GM19239 (cell line): ENCODE measurements at regions not wholly inside any gene's neighbourhood (a gene's known extent, or its start where the extent isn't known, plus 50 kb on each side); places are given as distances from the start of the nearest gene placed in this dataset.

ENCODE experiments used
- DNase-seq: peaks from one replicate; pipeline ENCODE4 v3.0.0; 2011; ENCODE audit warnings: low spot score; ENCODE audit not compliant: insufficient read length
- FAIRE-seq: peaks from 2 replicates; lab custom pipeline; 2011; peaks lifted over from hg19 to GRCh38; lab: Jason Lieb, UNC

DNA sequence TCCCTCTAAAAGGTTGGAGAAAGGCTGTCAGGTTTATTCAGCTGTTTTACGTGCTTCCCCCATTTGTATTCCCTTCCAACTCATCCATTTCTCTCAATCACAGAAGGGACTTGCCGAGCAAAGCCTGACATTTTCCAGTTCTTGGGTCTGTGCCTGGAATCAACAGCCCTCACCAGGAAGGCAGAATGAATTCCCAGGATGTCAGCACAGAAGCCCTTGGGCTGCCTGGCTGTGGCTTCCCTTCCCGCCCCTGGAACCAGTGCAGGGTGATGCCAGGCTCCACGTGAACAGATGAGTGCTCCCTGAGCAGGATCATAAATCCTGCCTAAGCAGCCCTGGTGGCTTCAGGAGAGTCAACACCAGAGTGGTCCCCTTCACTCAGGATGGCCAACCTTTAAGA, 86.1 kb upstream of the CD83 start:
- FAIRE-seq (no peak), DNase-seq (no peak)

DNA sequence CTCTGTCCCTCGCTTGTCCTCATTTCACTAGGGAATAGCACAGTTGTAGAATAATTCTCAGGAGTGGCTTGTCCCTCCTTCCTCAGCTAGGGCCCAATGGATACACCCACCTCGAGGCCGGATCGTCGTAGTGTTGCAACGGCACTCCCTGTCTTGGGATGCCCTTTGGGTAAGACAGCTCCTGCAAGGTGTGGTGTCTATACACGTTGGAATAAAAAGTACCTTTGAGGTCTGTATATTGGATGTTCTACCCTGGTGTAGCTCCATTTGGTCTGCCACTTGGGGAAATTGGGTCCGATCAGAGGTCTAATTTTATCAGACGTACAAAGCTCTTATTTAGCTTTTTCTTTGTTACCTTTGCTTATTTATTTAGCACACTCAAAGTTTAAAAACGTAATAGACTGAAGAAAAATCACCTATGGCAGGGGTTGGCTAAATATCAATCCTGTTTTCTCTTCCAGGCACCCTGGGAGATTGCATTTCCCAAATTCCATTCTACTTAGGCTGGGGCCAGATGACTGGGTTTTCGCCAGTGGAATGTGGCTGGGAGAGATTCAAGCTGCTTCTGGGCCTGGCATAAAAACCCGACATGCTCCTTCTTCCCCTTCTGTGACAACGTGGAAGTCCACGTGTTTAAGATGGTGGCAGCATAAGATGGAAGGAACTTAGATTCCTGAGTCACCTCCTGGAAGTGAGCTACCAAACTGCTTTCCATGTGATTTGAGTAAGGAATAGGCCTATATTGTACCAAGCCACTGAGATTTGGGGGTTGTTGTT, 82.3 kb upstream of the CD83 start:
- no peak for FAIRE-seq

DNA sequence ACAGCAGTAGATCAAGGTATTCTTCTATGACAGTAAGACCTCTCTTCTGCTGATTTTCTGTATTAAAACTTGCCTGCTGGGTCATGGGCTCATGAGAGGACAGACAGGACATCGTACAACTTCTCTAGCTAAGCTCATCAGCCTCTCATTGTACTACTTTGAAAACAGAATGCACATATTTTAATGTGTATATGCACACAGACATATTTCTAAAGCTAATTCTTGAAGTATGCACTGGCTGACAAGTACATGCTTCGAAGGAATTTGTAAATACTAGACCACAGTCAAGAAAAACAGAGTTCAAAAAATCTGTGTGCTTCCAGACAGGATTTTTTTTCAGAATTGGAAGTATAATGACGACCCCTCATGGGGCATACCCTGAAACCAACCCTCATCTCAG, 81.7 kb upstream of the CD83 start:
- DNase-seq: no peak
- no peak for FAIRE-seq

More for the DNA sequence above, 82.3 kb upstream of the CD83 start:
- DNase-seq: no peak

DNA sequence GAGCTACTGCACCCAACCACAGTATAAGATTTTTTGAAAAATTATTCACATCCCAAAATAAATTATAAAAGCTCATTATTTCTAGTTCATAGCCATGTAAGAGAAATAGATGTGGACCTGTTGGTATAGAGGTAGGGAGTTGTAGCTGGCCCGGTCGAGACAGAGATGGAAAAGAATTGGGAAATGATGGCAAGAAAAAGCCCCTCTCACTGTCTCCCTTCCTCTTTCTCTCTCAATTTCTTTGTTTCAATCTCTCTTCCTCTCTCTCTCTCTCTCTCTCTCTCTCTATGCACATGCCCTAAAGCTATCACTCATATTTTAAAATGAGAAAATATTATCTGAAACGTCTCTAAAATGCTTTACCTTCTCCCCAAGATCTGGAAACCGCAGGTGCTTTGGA, 80.7 kb upstream of the CD83 start:
- DNase-seq: no peak
- FAIRE-seq: no peak

DNA sequence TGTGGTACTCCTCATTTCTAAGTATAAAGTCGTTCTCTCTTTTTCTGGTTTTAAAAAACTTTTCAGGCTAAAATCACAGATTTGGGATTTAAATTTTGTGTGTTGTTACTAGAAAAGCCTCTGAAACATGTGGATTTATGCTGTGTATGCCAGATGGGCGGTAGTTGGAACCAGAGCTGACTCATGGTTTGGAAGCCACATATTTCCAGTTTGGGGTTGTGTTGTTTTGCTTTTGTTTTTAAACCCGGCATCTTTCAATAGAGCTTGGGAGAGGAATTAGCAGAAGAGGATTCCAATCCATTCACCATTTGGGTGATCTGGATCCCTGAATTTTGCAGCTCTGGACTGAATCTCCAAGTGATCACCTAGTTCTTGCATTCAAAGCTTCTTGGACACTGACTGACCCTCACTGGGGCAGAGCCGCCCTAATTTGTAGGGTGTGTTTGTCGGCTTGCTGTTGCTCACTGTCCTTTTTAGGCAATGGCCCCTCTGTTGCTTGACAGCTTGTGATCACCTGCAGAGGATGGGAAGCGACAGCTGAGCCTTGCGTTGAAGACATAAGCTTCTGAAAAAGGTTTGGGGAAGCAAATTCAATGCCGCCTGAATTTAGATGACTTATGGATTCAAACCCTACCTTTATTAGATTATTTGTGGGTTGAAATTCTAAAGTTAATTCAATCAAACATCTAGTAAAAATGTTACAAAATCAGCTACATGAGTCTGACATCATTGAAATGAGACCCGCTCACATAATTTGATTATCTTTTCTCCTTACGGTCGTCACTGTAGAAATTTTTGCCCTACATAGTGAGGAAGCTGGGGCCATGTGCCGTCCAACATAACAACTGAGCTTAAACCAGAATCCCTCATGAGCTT, 79.9 kb upstream of the CD83 start:
- no peak for FAIRE-seq
- no peak for DNase-seq

DNA sequence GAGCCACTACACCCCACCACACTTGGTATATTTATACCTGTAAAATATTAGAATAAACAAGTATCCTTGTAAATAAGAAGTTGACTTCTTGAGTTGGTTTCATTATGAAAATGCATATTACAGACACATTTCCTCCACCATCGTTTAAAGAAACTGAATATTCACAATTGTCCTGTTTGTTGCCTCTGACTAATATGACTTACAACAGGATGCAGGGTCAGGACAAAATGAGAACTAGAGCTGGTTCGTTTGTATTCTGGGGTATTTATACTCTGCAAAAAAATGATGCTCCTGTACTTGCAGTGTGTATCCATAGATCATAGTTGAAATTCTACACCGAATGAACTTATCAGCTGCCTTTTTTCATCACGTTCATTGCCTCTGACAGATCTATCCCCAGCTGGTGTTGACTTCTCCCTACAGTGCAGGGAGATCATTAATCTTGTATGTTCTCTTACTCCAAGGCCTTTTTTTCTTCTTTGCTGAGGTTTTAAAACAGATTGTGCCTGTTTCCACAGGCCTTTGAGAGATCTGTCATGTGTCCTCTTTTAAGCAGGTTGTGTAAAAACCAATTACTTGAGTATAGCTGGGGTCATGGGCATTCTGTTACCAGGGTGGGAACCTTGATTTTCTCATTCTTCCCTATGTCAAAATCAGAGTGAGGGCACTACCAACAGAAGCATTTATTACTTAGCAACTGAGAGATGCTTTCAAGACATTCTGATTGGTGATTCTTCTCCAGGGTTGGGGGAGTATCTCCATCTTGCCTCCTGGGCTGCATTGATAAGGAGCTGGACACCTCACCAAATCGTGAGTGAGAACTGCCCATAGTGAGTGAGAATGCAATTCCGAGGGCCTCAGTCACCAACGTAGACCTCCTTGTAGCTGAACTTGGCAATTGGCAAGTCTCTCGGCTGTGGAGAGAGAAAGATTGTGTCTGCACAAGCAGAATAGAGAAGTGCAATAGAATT, 78.8 kb upstream of the CD83 start:
- DNase-seq: no peak
- FAIRE-seq: no peak

DNA sequence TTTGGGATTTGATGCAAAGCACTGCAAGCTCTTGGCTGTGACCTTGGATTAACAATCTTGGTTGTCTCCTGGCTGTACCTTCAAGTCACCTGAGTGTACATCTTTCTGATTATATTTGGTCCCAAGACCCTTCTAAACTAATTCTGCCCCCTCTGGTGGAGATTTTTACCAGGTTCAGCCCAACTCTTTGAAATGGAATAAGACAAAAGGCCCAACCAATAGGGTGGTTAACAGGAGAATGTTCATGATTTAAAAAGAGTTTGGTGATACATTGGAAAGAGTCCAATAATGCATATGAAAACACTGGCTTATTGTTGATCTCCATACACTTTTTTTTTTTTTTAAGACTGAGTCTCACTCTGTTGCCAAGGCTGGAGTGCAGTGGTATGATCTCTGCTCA, 77.5 kb upstream of the CD83 start:
- no peak for FAIRE-seq
- no peak for DNase-seq

DNA sequence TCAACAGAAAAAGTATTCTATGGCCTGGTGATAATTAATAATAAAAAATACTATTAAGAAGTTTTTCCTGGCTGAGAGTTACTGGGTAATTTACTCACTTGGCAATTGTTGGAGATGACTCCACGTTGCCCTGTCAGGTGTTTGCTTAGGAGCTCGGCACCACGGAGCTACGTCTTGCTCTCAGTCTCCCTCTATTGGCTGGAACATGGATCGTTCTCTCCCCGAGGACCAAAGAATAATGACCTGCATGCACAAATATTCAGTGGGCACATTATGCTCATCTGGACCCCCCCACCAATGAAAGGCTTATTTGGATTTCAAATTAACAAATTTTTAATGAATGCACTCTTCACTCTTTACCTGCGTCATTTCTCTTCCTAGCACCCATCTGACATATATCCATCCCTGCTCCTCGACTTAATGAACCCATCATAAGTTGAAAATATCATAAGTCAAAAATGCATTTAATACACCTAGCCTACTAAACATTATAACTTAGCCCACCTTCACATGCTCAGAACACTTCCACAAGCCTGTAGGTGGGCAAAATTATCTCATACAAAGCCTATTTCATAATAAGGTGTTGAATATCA, 71.0 kb upstream of the CD83 start:
- peak; percentile 73 for FAIRE-seq
- peak; percentile 60 for DNase-seq

DNA sequence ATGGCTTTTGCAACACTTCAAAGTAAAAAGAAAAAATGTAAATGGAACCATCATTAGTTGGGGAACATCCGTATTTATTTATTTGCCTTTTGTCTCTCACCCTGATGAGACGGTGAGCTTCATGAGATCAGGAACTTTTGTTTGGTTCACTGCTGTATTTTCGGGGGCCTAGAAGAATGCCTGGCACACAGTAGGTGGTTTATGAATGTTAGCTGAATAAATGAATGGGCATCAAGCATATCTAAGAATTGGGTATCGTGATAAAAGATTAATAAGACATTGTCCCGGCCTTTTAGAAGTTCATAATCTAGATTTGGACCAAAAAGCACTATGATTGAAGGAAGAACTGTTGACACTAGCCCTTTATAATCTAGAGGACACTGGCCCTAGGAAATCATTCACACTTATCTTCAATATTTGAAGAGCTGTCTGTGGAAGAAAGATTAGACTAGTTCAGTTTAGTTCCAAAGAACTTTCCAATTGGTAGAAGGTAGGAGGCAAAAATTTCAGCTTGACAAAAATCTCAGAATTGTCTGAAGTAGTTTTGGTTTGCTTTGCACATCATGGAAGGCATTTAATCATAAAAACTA, 70.3 kb upstream of the CD83 start:
- no peak for FAIRE-seq
- no peak for DNase-seq

DNA sequence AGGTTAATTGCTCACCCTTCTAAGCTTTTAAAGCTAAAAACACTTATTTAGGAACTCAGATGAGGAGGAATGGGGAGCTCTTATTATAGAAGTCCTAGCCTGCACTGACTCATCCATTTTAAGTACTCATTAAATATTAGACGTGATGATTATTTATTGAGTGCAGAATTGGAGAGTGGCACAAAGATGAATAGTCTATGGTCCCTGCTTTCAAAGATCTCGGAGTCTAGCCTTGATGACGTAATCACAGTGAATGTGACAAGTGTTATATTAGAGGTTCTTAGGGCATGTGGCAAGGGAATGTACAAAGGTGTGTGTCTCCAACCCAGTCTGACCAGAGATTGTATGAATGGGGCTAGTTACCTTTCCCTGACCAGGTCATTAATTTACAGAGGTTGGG, 68.7 kb upstream of the CD83 start:
- no peak for FAIRE-seq
- DNase-seq: no peak

DNA sequence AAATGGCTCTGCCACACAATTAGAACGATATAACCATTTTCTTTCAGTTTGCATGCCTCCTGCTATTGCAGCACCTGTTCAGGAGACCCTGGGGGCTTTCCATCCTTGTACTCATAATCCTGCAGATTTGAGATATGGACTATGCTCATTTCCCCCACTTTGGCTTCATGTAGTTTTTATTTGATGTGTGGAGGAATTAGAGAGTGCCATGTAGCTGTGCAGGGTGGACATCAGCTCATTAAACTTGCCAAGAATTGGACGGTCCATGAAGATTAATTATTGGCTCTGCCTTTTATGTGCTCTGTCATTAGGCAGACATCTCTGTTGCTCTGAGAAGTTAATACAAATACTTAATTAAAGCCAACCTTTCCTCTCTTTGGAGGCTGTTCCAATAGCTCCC, 66.2 kb upstream of the CD83 start:
- FAIRE-seq (no peak), DNase-seq (no peak)

DNA sequence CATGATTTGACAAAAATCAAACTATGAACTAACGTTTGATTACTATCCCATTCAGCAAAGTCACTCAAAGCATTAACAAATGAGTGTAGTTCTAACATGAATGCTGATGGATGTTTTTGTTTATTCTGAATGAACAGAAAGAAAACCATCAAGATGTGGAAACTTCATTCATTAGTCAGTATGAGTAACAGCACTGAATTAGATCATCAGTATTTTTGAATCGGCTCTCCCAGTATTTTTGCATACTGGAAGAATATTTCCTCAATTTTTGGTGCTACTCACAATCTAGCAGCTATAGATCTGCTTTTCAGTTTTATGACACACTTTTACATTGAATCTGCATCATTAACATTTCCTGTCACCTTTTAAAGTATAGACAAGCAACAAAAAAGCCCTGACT, 63.8 kb upstream of the CD83 start:
- FAIRE-seq: no peak

DNA sequence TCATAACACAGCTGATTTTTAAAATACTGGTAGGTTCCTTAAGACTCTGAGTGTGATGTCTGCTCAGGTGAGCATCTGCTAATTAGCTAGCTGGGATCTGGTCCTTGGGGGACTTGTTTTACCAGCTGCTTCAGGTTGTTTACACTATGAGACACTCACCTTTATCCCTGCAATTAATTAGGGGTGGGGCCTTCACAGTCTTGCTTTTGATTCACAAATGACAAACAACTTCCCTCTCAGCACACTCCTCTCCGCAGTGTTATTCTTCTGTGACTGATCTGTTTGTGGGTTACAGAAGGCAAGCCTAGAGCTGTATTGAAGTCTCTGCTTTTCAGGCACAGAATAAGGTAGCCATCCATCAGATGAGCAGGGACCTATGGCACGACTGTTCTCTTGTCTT, 62.0 kb upstream of the CD83 start:
- no peak for FAIRE-seq
- no peak for DNase-seq

More for the DNA sequence above, 63.8 kb upstream of the CD83 start:
- no peak for DNase-seq

DNA sequence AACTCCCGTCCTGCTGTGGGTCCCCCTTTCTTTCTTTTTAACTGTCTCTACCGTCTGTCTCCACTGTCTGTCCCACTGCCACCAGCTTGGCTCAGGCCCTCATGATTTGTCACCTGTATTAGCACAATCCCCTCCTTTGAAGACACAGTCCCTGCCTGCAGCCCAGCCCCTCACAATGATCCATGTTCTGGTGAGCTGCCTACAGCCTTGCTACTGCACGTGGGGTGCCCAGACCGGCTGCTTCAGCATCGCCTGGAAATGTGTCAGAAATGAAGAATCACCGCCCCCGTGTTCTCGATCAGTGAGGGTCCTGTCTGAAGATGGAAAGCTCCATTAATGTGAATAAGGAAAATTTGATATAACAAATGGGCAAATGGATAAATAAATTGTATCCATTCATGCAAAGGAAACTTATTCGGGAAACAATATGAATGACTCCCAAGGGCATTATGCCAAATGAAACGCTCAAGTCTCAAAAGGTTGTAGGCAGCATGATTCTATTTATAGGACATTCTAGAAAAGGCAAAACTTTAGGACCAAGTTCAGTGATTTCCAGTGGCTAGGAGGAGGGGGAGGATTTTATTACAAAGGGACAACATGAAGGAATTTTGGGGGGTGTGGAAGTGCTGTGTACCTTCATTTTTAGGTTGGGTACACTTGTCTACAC, 59.4 kb upstream of the CD83 start:
- no peak for FAIRE-seq
- DNase-seq: no peak

DNA sequence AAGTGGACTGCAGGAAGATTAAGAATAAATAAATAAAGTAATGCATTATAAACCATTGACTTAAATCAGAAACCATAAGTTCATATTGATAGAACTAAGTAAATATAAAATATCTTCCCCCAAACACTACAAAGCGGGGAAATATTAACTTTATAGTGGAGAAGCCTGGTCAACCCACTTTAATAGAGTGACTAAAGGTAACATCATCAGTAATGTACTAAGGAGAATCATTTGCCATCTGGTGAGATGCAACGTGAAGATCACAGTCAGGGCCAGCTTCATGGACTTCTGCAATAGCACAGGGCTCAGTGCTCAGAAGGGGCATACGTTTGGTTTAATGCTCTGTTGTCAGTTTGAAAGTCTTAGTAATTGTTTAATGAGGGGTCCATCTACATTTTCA, 58.8 kb upstream of the CD83 start:
- DNase-seq (no peak), FAIRE-seq (no peak)

DNA sequence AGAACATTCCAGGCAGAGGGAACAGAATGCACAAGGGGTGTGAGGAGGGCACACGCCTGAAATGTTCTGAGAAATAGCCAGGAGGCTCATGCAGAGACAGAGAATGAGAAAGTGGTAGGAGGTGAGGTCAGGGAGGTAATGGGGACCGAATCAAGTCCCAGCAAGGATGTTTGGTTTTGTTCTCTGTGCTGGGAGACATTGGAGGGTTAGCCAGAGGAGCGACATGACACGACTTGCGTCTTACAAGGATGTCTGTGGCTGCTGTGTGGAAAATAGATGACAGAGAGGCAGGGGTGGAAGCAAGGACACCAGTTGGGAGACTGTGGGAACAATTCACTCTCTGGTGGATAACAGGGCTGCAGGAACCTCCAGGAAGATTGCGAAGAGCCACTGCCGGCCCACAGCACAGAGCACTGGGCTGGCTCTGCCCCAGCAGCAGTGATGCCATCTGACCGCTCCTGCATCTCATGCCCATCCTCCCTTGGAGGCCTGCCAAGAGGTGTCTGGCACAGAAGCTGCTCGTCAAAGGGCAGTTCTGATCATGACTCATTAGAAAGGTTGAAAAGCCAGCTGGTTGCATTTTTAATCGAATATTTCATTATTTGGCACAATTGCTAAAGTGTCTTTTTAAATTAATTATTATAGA, 57.7 kb upstream of the CD83 start:
- no peak for DNase-seq
- FAIRE-seq: no peak

DNA sequence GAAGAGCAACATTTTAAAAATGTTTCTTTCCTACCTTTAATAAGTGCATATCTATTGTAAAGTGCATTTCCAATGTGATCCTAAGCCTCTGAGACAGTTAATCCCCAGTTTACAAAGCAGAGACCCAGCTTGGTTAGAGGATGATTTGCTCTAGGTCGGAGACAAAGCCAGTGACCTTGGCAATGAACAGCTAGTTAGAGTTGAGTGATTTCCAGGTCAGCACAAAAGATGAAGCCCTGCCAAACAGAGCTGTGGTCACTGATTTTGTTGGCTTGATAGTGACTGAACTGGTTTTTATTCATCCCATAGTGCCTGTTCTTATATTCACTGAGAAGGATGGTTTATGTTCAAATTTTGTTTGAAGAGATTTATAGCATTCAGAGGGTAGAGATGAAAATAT, 56.6 kb upstream of the CD83 start:
- no peak for FAIRE-seq
- DNase-seq: no peak

DNA sequence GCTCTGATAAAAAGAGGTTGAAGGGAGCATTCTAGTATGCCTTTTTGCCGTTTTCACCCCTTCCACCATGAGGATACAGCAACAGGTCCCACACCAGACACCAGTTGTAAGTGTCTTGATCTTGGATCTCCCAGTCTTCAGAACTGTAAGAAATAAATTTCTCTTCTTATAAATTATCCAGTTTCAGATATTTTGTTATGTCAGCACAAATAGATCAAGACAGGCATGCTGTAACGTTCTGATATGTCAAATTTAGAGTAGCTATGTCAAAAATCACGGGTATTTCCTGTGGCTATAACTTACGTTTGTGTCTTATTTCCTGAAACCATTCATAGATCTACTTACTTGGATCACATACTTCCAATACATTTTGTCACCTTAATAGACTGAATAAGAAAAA, 55.9 kb upstream of the CD83 start:
- FAIRE-seq (no peak), DNase-seq (no peak)
